Fibroblast of skin of left biceps (primary cell): ENCODE measurements at regions not wholly inside any gene's neighbourhood (a gene's known extent, or its start where the extent isn't known, plus 50 kb on each side); places are given as distances from the start of the nearest gene placed in this dataset.

Source experiments
- DNase-seq, 2 experiments: peaks; one replicate each; pipeline ENCODE4 v3.0.0-alpha.2; 2013; ENCODE audit warnings: low read depth in 2 of 2

DNA sequence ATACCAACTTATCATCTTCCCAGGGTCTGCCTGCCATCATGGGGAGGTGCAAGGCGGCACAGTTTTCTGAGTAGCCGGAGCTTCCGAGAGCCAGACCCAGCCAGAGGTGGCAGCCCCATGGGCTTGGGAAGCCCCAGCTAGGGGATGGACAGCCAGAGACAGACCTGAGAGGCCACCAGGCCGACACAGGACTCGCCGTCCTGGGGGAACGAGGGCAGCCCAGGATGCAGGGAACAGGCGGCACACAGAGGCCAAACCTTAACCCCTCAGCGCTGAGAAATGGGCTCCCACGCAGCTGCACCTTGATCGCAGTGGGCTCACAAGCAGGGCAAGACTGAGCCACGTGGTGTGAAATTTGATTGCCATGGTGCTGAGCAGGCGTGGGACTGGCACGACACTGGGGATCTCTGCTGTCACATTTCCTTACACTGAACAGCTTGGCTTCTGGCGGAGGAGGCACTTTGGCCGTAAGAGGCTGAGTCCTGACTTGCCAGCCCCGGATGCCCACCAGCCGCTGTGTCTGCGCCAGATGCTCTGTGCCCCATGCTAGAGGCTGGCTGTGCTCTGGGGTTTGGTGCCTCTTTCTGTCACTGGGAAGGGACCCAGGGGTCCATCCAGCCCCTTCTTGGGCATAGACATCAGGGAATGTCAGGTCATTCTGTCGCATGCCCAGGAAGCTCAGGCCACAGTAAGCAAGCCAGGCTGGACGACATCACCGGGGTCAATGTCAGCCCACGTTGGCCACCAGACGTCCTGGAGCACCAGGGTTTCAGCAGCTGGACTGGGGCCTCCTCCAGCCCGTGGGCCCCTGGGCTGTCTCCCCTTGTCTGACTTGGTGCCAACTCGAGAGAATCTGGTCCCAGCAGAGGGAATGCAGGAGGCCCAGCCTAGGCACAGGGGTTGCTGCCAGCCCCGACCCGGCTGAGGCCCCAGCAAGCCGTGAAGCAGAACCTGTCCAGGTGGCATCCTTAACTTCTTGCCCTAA is 312.1 kb upstream of the MYT1L start:
- no peak for DNase-seq

DNA sequence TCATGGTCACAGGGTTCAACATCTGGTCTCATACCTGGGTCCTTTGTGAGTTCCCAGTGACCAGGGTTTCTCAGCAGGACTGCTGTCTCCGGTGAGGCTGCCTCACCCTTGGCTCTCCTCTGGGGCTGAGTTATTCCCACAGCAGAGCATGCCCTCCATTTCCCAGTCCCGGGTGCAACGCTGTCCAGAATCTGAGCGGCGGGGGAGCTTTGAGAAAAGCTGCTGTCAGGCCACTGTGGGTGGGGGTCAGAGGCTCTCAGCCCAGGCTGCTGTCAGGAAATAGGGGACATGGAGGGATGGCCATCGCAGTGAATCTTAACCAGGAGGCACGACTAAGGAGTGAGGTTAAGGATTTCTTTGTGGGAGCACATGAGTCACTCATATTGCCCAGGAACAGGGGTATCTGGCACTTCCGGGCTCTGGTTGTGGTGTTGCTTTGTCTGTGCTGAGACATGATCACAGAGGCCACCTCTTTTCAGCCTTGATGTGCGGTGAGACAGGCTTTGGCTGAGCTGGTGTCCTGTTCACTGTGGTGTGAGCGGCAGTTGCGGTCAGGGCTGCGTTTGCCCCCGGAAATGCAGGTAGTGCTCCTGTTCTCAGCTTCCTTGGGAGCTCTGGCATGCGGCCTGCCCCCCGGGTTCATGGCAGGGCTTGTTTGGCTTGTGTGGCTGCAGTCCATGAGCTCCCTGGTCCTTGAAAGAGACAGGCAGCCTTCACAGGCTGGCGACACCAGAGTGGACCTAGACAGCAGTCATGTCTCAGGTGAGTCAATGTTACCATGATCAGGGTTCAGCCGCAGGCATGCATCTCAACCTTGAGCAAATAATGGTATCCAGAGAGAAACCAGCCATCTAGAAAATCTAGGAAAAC is 310.7 kb upstream of the MYT1L start:
- DNase-seq = no peak

DNA sequence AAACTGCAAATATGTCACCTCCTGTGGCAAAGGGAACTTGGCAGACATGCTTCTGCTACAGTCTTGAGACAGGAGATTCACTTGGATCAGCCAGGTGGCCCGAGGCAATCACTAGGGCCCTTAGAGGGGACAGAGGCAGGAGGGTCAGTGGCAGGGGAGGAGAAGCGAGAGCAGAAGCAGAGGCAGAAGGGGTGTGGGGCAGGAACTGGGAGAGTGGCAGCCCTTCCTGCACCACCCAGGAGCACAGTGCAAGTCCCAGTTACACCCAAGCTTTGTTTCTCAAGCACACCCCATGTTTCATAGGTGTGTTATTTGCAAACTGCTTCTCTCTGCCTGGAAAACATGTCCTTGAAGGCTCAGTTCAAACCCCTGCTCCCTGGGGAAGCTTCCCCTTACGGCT is 309.7 kb upstream of the MYT1L start:
- no peak for DNase-seq

DNA sequence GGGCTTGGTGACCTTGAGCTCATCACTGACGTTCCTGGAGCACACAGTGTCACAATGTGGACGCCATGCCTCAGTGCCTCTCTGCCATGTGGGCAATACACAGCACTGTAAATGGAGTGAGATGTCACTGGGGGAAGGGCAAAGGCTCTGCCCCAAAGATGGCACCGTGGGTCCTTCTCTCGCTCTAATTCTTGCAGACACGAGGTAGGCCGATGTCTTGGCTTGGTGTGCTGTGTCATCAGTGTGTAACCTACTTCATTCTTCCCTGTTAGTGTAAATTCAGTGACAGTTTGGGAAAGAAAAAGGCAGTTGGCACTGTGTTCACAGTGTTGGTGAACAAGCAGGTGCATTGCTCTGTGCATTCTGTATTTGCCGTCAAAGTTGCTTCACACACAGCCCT is 309.3 kb upstream of the MYT1L start:
- DNase-seq = no peak

GRCh38 chr2:2639251-2640139 is 308.4 kb upstream of the MYT1L start:
- DNase-seq = no peak

DNA sequence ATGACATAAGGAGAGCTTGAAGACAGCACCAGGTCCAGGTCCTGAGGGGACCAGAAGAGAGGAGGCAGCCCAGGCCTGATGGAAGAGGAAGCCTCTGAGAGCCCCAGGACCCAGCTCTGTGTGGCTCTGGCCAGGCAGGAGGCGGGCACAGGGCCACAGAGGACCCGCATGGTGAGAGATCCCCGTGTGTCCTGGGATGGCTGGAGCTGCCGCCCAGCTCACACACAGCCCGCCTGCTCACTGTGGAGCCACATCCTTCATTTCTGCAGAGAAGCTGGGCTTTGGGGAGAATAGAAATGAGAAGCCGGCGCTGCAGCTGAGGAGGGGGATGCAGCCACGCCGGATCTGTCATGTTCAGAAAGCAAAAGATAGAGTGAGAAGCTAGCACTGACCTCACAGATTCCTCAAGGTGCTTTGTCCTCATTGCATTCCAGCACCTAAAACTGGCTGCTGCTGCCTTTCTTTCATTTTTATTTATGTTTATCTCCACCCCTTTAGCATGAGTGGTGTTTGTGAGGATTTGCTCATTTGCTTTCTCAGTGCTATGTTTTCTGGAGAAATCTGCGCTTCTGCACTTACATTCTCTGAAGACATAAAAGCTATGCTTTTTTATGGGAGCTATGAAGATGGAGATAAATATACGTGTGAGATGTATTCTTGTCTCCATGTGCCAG is 307.6 kb upstream of the MYT1L start:
- DNase-seq = no peak

- no peak for DNase-seq
Measured at GRCh38 chr2:2636813-2637212, 305.7 kb upstream of the MYT1L start.

DNA sequence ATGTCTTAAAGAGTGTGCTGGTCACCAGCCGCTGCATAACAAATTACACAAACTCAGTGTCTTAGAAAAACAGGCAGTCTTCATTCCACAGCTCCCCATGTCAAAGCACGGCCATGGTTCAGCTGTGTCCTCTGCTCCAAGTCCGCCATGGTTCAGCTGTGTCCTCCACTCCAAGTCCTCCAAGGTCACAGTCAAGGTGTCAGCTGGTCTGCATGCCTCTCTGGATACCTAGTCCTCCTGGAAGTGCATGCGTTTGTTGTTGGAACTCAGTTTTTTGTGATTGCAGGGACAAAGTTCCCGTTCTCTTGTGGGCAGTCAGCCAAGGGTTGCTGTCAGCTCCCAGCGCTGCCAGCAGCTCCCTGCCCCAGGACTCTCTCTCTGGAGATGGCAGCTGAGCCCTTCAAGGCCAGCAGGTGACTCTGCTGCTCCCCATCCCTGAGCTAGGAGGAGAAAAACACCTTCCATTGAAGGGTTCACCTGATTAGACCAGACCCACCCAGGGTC is 304.0 kb upstream of the MYT1L start:
- no peak for DNase-seq

DNA sequence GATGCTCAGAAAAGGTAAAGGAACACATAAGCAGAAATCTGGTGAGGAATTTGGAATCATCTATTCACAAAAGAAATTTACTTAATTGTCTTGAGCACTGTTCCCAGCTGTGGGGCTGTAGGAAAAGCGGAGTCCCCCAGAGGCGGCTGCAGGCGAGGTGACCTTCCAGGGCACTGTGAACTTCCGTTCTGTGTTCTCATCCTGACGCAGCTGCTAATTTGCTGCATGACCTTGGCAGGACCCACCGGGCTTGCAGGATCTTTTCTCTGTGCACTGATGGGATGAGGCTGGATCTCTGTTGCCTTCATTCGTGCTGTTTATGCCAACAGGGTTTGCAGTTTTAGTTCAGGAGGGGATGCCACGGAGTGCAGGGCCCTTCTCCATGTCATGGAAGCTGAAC is 301.9 kb upstream of the MYT1L start:
- no peak for DNase-seq

GRCh38 chr2:2623939-2624338 is 292.9 kb upstream of the MYT1L start:
- no peak for DNase-seq

DNA sequence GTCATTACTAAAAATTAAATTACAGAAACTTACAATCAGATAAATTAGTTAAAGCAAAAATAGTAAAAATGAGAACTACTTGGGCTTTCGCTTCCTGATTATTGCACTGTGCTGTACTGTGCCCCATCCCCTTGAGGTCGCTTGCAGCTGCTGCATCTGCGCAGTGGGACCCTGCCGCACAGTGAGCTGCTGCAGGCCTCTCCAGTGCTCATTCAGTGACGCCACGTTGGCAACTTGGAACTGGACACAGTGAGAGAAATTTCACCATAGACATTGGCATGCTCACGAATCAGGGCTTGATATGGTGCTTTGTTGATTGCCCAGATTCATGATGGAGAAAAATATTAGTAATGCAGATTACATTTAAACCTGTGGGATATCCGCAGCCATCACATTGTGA is 290.8 kb upstream of the MYT1L start:
- no peak for DNase-seq

DNA sequence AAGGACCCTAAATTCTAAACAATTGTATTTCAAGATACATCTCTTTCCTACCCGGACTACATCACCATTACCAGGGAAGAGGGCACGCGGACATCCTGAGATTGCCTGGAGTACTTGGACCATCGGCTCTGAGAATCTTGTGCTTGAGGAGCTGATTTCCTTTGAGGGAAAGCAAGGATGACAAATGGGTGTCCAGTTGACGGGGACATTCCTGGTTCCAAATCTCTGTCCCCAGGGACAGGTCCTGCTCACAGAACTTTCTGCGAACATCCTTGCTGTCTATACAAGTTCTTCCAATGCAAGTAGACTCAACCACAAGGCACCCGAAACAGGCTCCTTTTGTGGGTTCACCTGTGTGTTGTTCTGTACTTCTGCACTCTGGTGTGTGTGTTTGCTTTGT is 289.5 kb upstream of the MYT1L start:
- DNase-seq = no peak

DNA sequence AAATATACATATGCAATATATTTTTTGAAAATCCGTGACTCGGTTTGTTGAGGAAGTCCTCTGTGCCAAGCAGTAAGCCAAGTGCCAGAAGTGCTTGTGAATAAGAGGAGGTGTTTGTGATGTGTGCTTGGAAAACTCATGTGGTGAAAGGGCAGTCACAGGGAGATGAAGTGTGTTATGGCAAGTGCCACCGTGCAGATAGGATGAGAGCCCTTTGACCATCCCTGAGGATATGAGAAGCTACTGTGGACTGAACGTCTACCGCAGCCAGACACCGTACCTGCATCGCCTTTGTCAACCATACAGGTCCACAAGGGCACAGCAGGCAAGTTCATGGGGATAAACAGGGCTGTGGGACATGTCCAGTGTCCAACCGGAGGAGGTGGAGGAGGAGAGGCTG is 288.9 kb upstream of the MYT1L start:
- no peak for DNase-seq

DNA sequence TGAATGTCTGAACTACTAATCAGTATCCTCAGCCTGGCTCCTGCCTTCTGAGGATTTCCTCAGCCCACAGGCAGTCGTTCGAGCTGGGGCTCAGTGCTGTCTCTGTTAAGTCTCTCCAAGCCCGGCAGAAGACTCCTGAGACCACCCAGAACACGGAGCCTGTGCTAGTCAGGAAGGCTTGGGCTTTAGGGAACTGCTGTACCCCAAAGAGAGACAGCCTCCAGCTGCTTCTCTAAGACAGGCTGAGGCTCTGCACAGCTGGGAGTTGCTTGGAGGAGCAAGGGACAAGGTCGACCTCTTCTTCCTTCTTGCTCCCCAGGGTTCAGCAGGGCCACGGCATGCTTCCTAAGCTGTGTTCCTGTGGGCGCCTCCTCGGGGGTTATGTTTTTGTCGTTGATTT is 283.4 kb upstream of the MYT1L start:
- no peak for DNase-seq

DNA sequence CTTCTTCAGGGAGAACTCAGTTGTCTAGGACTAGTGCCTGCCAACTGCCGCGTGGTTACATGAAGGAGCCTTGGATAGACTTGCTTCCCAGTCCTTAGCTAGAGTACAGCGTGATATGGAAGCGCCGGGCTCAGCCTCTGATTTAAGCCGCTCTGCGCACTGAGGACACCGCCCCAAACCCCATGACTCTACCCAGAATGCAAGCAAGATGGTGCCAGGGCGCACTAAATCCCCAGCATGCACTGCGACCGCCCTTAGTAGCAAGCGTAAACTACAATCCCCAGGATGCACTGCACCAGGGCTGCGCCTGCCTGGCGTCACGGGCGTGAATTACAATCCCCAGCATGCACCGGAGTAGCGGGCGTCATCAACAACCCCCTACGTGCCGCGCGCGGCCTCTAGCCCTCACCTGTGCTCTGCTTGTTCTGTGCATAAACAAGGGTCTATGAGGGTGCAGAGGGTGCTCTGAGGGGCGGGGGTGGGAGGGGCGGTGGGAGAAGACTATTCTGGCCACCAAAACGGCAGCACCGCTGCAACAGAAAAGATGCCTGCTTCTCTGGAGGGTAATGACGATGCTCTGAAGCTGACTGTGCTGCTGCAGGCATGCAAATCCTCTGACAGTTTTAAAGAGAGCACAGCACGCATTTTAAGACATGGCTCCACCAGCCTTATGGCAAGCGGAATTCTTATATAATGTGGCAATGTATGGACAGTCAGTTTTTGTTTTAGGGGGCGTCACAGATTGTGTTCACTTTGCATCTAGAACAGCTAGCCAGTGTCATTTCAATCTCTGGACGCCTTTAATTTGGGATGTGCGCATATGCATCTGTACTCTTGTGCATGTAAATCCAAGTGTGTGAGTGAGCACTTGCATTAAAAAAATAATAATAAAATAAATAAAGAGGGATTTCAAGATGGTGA is 282.5 kb upstream of the MYT1L start:
- DNase-seq = peak; percentile 66 to 67

- no peak for DNase-seq
Measured at GRCh38 chr2:2610751-2611150, 279.7 kb upstream of the MYT1L start.

GRCh38 chr2:2600366-2600765 is 269.3 kb upstream of the MYT1L start:
- DNase-seq = no peak

DNA sequence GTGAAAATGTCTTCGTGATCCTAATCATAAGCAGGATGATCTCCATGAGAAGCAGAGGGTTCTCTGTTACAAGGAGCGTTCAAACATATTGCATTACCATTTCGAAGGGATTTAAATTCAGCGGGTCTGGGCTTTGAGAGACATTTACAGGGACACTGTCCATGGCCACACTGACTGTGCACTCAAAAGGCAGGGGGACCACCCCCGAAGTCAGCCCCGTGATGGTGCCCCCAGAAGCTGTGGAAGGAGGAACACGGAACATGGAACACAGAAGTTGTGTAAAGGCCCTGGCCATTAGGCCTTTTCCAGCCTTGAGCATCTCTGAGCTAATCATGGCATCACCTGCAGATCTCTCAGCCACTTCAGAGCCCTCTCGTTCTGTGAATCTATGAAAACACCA is 268.4 kb upstream of the MYT1L start:
- DNase-seq = no peak

DNA sequence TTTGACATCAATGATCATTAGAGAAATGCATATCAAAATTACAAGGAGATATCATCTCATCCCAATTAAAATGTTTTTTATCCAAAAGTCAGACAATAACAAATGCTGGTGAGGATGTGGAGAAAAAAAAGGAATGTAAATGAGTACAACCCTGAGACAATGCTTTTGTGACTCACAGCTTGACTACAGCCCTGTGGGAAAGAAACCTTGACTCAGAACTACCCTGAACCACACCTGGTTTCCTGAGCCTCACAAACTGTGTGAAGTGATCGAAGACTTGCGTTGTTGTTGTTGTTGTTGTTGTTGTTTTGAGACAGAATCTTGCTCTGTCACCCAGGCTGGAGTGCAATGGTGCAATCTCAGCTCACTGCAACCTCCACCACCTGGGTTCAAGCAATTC is 266.6 kb upstream of the MYT1L start:
- no peak for DNase-seq

DNA sequence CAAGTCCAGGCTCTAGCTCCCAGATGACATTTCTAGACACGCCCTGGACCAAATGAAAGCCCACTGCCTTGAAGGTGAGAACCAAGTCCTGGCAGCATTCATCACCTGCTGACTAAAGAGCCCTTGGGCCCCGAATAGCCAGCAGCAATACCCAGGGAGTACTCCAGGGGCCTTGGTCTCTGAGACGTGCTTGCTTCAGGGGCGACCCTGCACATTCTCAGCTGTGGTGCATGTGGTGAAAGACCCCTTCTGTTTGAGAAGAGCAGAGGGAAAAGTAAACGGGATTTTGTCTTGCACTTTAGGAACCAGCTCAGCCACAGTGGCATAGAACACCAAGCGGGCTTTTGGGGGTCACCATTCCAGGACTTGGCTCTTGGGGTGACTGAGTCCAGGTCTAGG is 260.5 kb upstream of the MYT1L start:
- no peak for DNase-seq
